Cardiac fibroblast (primary cell): ENCODE measurements at regions not wholly inside any gene's neighbourhood (a gene's known extent, or its start where the extent isn't known, plus 50 kb on each side); places are given as distances from the start of the nearest gene placed in this dataset.

Source experiments
- DNase-seq, 2 donors: peaks; one replicate each; pipeline versions ENCODE4 v3.0.0 to v3.0.0-alpha.2; 2010; ENCODE audit warnings: low read depth in 2 of 2
- H3K4me3 ChIP-seq, 2 donors: replicated peaks in 1 of 2; 1 replicate in 1 of 2; 2 replicates in 1 of 2; pipeline ENCODE4 v1.5.1; 2011; ENCODE audit warnings: low read depth in 2 of 2, low read length in 2 of 2, mild to moderate bottlenecking in 2 of 2, moderate library complexity in 1 of 2
- TF ChIP-seq, protein P1 (sequence below): IDR thresholded peaks from one replicate; pipeline ENCODE4 v1.5.1; 2011; ENCODE audit warnings: low read depth, mild to moderate bottlenecking, low read length, inconsistent platforms

DNA sequence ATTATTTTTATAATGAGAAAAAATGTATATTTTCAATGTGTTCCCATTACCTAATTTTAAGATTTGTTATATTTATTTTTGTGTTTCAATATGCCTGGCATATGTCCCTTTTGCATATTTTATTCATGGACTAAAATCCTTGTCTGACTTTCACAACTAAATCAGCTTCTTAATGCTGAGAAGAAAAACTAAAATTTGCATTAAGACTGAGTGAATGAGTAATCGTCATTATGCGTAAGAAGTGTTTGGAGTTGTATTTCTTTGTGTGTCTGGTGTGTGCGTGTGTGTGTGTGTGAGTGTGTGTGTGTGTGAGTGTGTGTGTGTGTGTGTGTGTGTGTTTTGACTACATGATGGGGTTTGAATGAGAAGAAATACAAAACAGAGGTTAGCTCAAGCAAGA, 201.7 kb upstream of the SP8 start:
- H3K4me3 ChIP-seq, result no peak overlapping the region
- DNase-seq, result no peak
- TF ChIP-seq, protein P1, sequence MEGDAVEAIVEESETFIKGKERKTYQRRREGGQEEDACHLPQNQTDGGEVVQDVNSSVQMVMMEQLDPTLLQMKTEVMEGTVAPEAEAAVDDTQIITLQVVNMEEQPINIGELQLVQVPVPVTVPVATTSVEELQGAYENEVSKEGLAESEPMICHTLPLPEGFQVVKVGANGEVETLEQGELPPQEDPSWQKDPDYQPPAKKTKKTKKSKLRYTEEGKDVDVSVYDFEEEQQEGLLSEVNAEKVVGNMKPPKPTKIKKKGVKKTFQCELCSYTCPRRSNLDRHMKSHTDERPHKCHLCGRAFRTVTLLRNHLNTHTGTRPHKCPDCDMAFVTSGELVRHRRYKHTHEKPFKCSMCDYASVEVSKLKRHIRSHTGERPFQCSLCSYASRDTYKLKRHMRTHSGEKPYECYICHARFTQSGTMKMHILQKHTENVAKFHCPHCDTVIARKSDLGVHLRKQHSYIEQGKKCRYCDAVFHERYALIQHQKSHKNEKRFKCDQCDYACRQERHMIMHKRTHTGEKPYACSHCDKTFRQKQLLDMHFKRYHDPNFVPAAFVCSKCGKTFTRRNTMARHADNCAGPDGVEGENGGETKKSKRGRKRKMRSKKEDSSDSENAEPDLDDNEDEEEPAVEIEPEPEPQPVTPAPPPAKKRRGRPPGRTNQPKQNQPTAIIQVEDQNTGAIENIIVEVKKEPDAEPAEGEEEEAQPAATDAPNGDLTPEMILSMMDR, result no peak

DNA sequence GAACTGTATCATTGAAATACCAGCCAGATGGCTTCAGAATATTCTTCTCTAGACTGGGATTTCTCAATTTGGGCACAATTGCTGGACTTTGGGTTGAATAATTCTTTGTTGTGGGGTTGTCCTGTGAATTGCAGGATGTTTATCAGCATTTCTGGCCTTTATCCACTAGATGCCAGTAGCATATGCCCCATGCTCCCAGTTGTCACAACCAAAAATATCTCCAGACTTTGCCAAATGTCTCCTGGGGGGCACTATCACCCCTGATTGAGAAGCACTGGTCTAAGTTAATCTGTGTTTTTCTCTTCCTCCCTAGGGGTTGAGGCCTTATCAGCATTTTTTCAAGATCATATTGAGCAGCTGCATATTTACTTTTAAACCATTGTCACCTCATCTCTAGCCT, 204.9 kb upstream of the SP8 start:
- DNase-seq, result no peak
- H3K4me3 ChIP-seq, result no peak overlapping the region
- TF ChIP-seq, protein P1, result no peak

DNA sequence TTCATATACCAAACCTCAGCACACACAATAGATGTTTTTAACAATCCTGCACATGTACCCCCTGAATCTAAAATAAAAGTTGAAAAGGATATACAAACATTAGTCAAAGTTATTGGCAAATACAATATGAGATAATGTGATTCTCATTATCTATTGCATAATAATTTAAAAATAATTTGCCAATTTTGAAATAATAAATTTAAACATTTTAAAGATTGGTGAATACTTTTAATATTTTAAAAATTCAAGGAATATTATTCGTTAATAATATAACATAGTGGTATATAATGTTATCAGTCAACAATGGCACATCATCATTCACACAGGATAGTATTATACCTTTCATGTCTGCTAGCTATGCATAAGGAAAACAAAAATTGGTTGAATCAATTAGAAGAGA, 207.0 kb upstream of the SP8 start:
- no peak for DNase-seq
- H3K4me3 ChIP-seq, result no peak overlapping the region
- TF ChIP-seq, protein P1, result no peak

DNA sequence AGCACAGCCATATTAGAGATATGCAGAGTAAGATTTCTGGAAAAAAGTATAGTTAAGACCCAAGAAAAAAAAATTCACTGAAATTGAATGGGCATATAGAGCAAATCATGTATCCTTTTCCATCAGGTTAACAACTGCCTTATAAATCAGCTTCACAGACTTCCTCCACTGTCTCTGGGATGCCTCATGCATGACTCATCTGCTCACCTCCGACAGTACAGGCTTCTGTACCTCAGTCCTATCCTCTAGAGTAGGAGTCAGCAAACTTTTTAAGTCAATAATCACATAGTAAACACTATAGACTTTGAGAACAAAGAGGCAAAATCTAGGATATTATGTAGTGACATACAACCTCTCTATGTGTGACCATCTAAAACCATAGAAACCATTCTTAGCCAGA, 211.6 kb upstream of the SP8 start:
- TF ChIP-seq, protein P1, result no peak
- no peak for DNase-seq
- no peak overlapping the region for H3K4me3 ChIP-seq

DNA sequence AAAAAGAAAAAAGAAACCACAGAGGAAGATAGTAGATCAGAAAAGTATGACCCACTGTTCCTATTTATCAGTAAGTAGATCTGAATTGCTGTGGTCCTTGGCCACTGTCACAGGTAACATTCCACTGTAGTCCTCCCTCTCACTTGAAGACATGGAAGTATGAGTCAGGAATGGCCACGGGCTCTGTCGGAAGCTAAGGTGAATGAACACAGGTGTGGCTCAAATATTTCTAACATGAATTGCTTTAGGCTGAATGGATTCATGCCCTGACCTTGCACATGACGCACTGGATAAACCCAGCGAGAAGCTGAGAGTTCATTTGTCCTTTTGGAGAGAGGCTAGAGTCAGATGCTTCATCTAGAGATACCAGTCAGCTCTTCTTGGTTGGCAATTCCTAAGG, 224.5 kb upstream of the SP8 start:
- DNase-seq, result no peak
- TF ChIP-seq, protein P1, result no peak
- H3K4me3 ChIP-seq, result no peak overlapping the region

DNA sequence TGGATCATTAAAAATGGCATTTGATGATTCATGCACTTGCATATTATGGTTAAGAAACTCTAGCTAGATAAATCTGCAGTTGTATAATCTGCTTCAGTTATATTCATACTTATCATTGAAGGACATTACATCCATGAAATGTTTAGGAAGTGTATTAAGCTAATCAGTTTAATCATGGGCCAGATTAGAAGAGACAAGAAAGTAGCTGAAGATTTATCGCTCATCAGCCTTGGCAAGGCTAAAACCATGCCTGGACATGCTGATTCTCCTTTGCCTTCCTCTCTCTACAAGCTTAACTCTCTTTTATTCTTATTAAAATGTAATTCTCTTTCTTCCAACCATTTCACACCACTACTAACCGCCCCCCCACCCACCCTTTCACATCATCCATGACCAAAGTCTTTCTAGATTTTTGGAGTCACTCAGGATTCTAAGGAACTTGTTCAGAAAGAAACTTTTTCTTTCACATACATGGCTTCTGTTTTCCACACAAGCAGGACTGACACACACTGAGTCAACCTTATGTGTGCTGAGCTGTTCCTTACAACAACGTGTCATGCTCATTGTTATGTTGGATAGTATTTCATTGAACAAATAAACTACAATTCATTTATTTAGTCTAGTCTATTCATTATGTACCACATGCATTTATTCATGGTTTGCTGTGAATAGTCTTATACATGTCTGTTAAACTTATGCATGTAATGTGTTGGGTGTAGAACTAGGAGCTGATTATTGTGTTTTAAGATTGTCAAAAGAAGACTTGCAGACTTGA, 227.3 kb upstream of the SP8 start:
- peak in 1 of 2 donors; percentile 0 for DNase-seq
- TF ChIP-seq, protein P1, result no peak
- no peak overlapping the region for H3K4me3 ChIP-seq

DNA sequence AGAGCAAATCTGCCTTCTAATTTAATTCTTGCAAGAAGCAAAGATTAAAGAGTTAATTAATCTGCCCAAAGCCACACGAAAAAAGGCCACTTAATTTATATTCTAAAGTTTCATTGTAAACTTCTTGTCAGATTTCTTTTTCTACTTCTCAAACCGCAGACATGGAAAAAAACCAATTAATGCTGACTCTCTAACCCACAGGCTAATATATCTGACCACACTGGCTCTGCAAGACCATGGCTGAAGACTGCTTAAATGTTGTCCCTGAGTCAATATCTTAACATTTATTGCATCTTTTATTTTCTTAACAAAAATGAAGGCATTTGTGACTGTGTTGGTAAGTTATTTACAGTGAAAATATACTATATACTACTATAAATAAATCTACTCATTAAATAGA, 234.0 kb upstream of the SP8 start:
- TF ChIP-seq, protein P1, result no peak
- no peak for DNase-seq
- H3K4me3 ChIP-seq, result no peak overlapping the region
